ENCODE measurements at regions not wholly inside any gene's neighbourhood (a gene's known extent, or its start where the extent isn't known, plus 50 kb on each side); places are given as distances from the start of the nearest gene placed in this dataset.

DNA sequence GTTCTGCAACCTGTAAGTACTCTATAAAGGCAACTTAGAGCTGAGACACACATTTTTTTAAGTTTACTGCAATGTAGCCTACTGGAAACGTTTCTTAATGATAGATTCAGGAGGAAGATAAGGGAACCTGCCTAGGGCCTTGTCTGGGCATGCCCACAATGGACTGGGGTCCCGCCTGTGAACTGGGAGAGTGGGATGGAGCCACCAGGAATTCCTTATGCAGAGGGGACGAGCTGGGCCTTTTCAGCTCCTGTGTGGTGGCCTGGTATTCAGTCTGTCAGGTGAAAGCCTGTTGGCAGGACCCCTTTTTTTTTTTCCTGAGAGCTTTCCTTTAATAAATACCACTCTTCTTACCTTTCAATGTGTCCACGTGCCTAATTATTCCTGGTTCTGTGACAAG, 384.4 kb upstream of the ZWINT start:
- Histone ChIP-seq H4K20me1 (ENCODE audit: insufficient read depth, poor library complexity, severe bottlenecking) (no peaks in the 10 kb centered on the region), H3K27ac (no peak overlapping the region), H3K4me2 (no peak overlapping the region), H3K4me1 (ENCODE audit: insufficient read depth) (no peaks in the 10 kb centered on the region), H3K79me2 (no peaks in the 10 kb centered on the region), H3K4me3 (no peak overlapping the region), H3K27me3 (no peaks in the 10 kb centered on the region), H3K36me3 (replicated peaks; ENCODE audit: insufficient read depth, low read depth) (no peaks in the 10 kb centered on the region), H3K9me2 (replicated peaks; ENCODE audit: insufficient read depth) (no peaks in the 10 kb centered on the region), H2AFZ (no peak overlapping the region), H3K9me3 (ENCODE audit: low read depth) (no peaks in the 10 kb centered on the region)
- no peak for DNase-seq (ENCODE audit: low spot score)
- 57% methylated on average over 4 of the region's 4 CpGs for WGBS (ENCODE audit: low lambda C conversion rate, missing lambda C conversion rate)
- TF ChIP-seq EZH2 (IDR thresholded peaks at IDR 0.05; ENCODE audit: borderline replicate concordance): no peak
- no peak for TF ChIP-seq EZH2phosphoT487 (IDR thresholded peaks at IDR 0.05; ENCODE audit: low read depth, severe bottlenecking, unreplicated experiment)
- no peak for TF ChIP-seq CTCF (IDR thresholded peaks at IDR 0.05; ENCODE audit: poor library complexity)

- no peak for TF ChIP-seq CTCF (IDR thresholded peaks at IDR 0.05; ENCODE audit: poor library complexity)
- no peak for TF ChIP-seq EZH2phosphoT487 (IDR thresholded peaks at IDR 0.05; ENCODE audit: low read depth, severe bottlenecking, unreplicated experiment)
- no peak for TF ChIP-seq EZH2 (IDR thresholded peaks at IDR 0.05; ENCODE audit: borderline replicate concordance)
- Histone ChIP-seq H4K20me1 (ENCODE audit: insufficient read depth, poor library complexity, severe bottlenecking) (no peaks in the 10 kb centered on the region), H2AFZ (no peak overlapping the region), H3K9me3 (ENCODE audit: low read depth) (no peaks in the 10 kb centered on the region), H3K27me3 (no peaks in the 10 kb centered on the region), H3K4me3 (no peak overlapping the region), H3K36me3 (replicated peaks; ENCODE audit: insufficient read depth, low read depth) (no peaks in the 10 kb centered on the region), H3K4me1 (ENCODE audit: insufficient read depth) (no peaks in the 10 kb centered on the region), H3K27ac (no peak overlapping the region), H3K4me2 (no peak overlapping the region), H3K9me2 (replicated peaks; ENCODE audit: insufficient read depth) (no peaks in the 10 kb centered on the region), H3K79me2 (no peaks in the 10 kb centered on the region)
- WGBS (ENCODE audit: low lambda C conversion rate, missing lambda C conversion rate): 87% methylated on average over 2 of the region's 2 CpGs
- no peak for DNase-seq (ENCODE audit: low spot score)
These were observed 367.3 kb upstream of the ZWINT start for GRCh38 chr10:56728349-56728748.

DNA sequence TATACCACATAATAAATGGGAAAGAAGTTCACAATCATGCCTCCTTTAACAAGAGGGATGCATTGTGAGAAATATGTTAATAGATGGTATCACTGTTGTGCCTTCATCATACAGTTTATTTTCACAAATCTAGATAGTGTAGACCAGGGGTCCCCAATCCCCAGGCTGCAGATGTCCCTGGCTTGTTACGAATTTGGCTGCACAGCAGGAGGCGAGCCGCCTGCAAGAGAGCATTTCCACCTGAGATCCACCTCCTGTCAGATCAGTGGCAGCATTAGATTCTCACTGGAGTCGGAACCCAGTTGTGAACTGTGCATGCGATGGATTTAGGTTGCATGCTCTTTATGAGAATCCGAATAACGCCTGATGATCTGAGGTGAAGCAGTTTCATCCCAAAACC, 361.9 kb upstream of the ZWINT start:
- WGBS (ENCODE audit: low lambda C conversion rate, missing lambda C conversion rate): 80% methylated on average over 7 of the region's 7 CpGs
- H3K4me1 ChIP-seq (ENCODE audit: insufficient read depth): no peaks in the 10 kb centered on the region

More for the DNA sequence above, 361.9 kb upstream of the ZWINT start:
- Histone ChIP-seq H3K4me3 (no peak overlapping the region), H3K27ac (no peak overlapping the region), H3K9me3 (ENCODE audit: low read depth) (no peaks in the 10 kb centered on the region), H3K36me3 (replicated peaks; ENCODE audit: insufficient read depth, low read depth) (no peaks in the 10 kb centered on the region), H2AFZ (no peak overlapping the region), H3K79me2 (no peaks in the 10 kb centered on the region), H3K4me2 (no peak overlapping the region), H3K9me2 (replicated peaks; ENCODE audit: insufficient read depth) (no peaks in the 10 kb centered on the region), H3K27me3 (no peaks in the 10 kb centered on the region), H4K20me1 (ENCODE audit: insufficient read depth, poor library complexity, severe bottlenecking) (no peaks in the 10 kb centered on the region)
- TF ChIP-seq CTCF (IDR thresholded peaks at IDR 0.05; ENCODE audit: poor library complexity) (no peak), EZH2 (IDR thresholded peaks at IDR 0.05; ENCODE audit: borderline replicate concordance) (no peak), EZH2phosphoT487 (IDR thresholded peaks at IDR 0.05; ENCODE audit: low read depth, severe bottlenecking, unreplicated experiment) (no peak)
- DNase-seq (ENCODE audit: low spot score): no peak

All from hepatocyte (in vitro differentiated cells).